ENCODE measurements at regions not wholly inside any gene's neighbourhood (a gene's known extent, or its start where the extent isn't known, plus 50 kb on each side); places are given as distances from the start of the nearest gene placed in this dataset.
A peak's percentile ranks its signal among the peaks of the same experiment; 100 is the strongest.

GRCh38 chr3:76078101-76078500 is 292.8 kb upstream of the ZNF717 start:
- DNase-seq = no peak

- DNase-seq = no peak
These were observed 298.6 kb upstream of the ZNF717 start for GRCh38 chr3:76083992-76084391.

- no peak for DNase-seq
These were observed 310.7 kb upstream of the ZNF717 start for GRCh38 chr3:76096036-76096435.

GRCh38 chr3:76096836-76097588 is 311.7 kb upstream of the ZNF717 start:
- DNase-seq = no peak

- DNase-seq = no peak
These were observed 312.2 kb upstream of the ZNF717 start for GRCh38 chr3:76097589-76097969.

- DNase-seq = no peak
These were observed 314.6 kb upstream of the ZNF717 start for GRCh38 chr3:76099956-76100355.

GRCh38 chr3:76107935-76108570 is 322.7 kb upstream of the ZNF717 start:
- DNase-seq = peak; percentile 2

GRCh38 chr3:76111808-76112207 is 326.5 kb upstream of the ZNF717 start:
- no peak for DNase-seq

- DNase-seq = no peak
These were observed 336.7 kb upstream of the ZNF717 start for GRCh38 chr3:76122007-76122406.

GRCh38 chr3:76129441-76129840 is 344.1 kb upstream of the ZNF717 start:
- DNase-seq = no peak

- DNase-seq = no peak
These were observed 346.2 kb upstream of the ZNF717 start for GRCh38 chr3:76131396-76132153.

GRCh38 chr3:76132154-76132470 is 346.8 kb upstream of the ZNF717 start:
- no peak for DNase-seq

GRCh38 chr3:76134166-76134565 is 348.8 kb upstream of the ZNF717 start:
- no peak for DNase-seq

- no peak for DNase-seq
These were observed 353.6 kb upstream of the ZNF717 start for GRCh38 chr3:76138921-76139320.

- DNase-seq = no peak
These were observed 362.5 kb upstream of the ZNF717 start for GRCh38 chr3:76147846-76148245.

GRCh38 chr3:76152028-76152427 is 366.7 kb upstream of the ZNF717 start:
- no peak for DNase-seq

GRCh38 chr3:76161856-76162255 is 376.5 kb upstream of the ZNF717 start:
- DNase-seq = no peak

- no peak for DNase-seq
These were observed 386.3 kb upstream of the ZNF717 start for GRCh38 chr3:76171647-76172046.

- DNase-seq = no peak
These were observed 392.3 kb upstream of the ZNF717 start for GRCh38 chr3:76177610-76178009.

GRCh38 chr3:76178412-76178811 is 393.1 kb upstream of the ZNF717 start:
- DNase-seq = no peak

GRCh38 chr3:76181213-76181612 is 395.9 kb upstream of the ZNF717 start:
- DNase-seq = no peak

GRCh38 chr3:76198086-76198485 is 412.7 kb upstream of the ZNF717 start:
- DNase-seq = no peak

GRCh38 chr3:76199382-76199781 is 414.0 kb upstream of the ZNF717 start:
- no peak for DNase-seq

GRCh38 chr3:76203578-76203977 is 418.2 kb upstream of the ZNF717 start:
- DNase-seq = no peak

Data from activated CD4-positive, alpha-beta T cell treated with anti-CD3 and anti-CD28 coated beads for 48 hours (primary cell).